ENCODE measurements at regions not wholly inside any gene's neighbourhood (a gene's known extent, or its start where the extent isn't known, plus 50 kb on each side); places are given as distances from the start of the nearest gene placed in this dataset.

DNA sequence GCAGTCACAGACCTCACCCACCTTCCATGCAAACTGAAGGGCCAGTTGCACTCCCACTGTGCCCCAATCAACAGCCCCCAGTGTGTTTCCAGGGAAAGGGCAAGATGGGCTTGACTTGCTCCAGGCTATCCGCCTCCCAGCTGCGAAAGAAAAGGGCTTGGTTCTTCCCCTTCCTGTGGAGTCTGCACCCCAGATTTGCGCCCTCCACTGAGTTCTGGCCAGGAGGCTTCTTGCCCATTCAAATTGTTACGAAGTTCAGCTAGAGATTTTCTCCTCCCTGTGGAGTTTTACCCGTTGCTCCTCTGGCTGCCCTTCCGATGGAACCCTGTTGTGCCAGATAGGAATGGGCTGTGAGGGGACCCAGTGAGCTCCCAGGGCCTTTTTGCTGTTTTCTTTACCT, 1096.9 kb upstream of the ALCAM start:
- Histone ChIP-seq H3K9me3 (ENCODE audit: control insufficient read depth in 2 of 3, insufficient read depth in 1 of 3, low read length in 3 of 3) (no peaks in the 10 kb centered on the region), H3K9ac (ENCODE audit: low read length in 3 of 3) (no peak overlapping the region), H3K4me1 (ENCODE audit: control insufficient read depth in 2 of 3, insufficient read depth in 2 of 3, low read depth in 1 of 3, low read length in 3 of 3) (no peaks in the 10 kb centered on the region), H3K27ac (ENCODE audit: low read depth in 2 of 2, low read length in 2 of 2) (no peak overlapping the region), H3K27me3 (ENCODE audit: control insufficient read depth, insufficient read depth, low read length) (no peaks in the 10 kb centered on the region), H3K36me3 (ENCODE audit: control insufficient read depth in 2 of 3, insufficient read depth in 3 of 3, low read length in 3 of 3) (no peaks in the 10 kb centered on the region), H3K4me3 (ENCODE audit: low read length in 3 of 3) (no peak overlapping the region)
- FAIRE-seq (no peak), DNase-seq (peak in 1 of 5 donors; percentile 11)
- intact Hi-C loops (cut with DNase I), result no loop called here
- TF ChIP-seq, protein P1, sequence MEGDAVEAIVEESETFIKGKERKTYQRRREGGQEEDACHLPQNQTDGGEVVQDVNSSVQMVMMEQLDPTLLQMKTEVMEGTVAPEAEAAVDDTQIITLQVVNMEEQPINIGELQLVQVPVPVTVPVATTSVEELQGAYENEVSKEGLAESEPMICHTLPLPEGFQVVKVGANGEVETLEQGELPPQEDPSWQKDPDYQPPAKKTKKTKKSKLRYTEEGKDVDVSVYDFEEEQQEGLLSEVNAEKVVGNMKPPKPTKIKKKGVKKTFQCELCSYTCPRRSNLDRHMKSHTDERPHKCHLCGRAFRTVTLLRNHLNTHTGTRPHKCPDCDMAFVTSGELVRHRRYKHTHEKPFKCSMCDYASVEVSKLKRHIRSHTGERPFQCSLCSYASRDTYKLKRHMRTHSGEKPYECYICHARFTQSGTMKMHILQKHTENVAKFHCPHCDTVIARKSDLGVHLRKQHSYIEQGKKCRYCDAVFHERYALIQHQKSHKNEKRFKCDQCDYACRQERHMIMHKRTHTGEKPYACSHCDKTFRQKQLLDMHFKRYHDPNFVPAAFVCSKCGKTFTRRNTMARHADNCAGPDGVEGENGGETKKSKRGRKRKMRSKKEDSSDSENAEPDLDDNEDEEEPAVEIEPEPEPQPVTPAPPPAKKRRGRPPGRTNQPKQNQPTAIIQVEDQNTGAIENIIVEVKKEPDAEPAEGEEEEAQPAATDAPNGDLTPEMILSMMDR (IDR thresholded peaks at IDR 0.05; ENCODE audit: borderline replicate concordance, extremely low read depth, insufficient read depth), result no peak

- FAIRE-seq, result no peak
These were observed 1093.6 kb upstream of the ALCAM start for GRCh38 chr3:104273046-104273649.

DNA sequence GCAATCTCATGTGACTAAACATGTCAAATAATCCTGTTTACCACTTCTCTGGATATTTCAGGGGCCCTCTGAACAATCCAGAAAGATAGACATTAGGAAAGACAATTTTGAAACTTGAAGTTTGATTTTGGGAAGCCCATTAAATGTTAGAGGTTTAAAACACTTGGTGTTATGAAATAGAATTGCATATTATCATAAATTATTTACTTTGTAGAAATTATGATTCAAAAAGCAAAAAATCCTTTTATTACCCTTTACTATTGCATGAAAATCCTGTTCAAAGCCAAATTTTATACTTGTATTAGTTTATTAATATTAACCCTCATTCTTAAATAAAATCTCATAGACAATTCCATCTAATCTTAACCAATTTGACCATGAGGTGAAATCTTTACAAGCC, 1091.5 kb upstream of the ALCAM start:
- no peak for FAIRE-seq
- no peak overlapping the region for H3K4me3 ChIP-seq (ENCODE audit: low read length in 3 of 3)

More at GRCh38 chr3:104273046-104273649, 1093.6 kb upstream of the ALCAM start:
- Histone ChIP-seq H3K36me3 (ENCODE audit: control insufficient read depth in 2 of 3, insufficient read depth in 3 of 3, low read length in 3 of 3) (no peaks in the 10 kb centered on the region), H3K9ac (ENCODE audit: low read length in 3 of 3) (no peak overlapping the region), H3K27me3 (ENCODE audit: control insufficient read depth, insufficient read depth, low read length) (no peaks in the 10 kb centered on the region), H3K9me3 (ENCODE audit: control insufficient read depth in 2 of 3, insufficient read depth in 1 of 3, low read length in 3 of 3) (peaks cover 0 to 6% (median 0%) of the 10 kb centered on the region in 3 donors), H3K27ac (ENCODE audit: low read depth in 2 of 2, low read length in 2 of 2) (no peak overlapping the region), H3K4me1 (ENCODE audit: control insufficient read depth in 2 of 3, insufficient read depth in 2 of 3, low read depth in 1 of 3, low read length in 3 of 3) (no peaks in the 10 kb centered on the region), H3K4me3 (ENCODE audit: low read length in 3 of 3) (no peak overlapping the region)
- no peak for DNase-seq
- intact Hi-C loops (cut with DNase I), result no loop called here
- TF ChIP-seq, protein P1 (IDR thresholded peaks at IDR 0.05; ENCODE audit: borderline replicate concordance, extremely low read depth, insufficient read depth), result peak; percentile 53

More for the DNA sequence above, 1091.5 kb upstream of the ALCAM start:
- H3K27me3 ChIP-seq (ENCODE audit: control insufficient read depth, insufficient read depth, low read length), result no peaks in the 10 kb centered on the region
- intact Hi-C loops (cut with DNase I), result no loop called here
- TF ChIP-seq, protein P1 (IDR thresholded peaks at IDR 0.05; ENCODE audit: borderline replicate concordance, extremely low read depth, insufficient read depth), result no peak
- H3K36me3 ChIP-seq (ENCODE audit: control insufficient read depth in 2 of 3, insufficient read depth in 3 of 3, low read length in 3 of 3), result no peaks in the 10 kb centered on the region
- H3K9ac ChIP-seq (ENCODE audit: low read length in 3 of 3), result no peak overlapping the region
- no peak overlapping the region for H3K27ac ChIP-seq (ENCODE audit: low read depth in 2 of 2, low read length in 2 of 2)
- DNase-seq, result no peak
- no peaks in the 10 kb centered on the region for H3K4me1 ChIP-seq (ENCODE audit: control insufficient read depth in 2 of 3, insufficient read depth in 2 of 3, low read depth in 1 of 3, low read length in 3 of 3)
- peaks cover 0 to 6% (median 3%) of the 10 kb centered on the region in 3 donors for H3K9me3 ChIP-seq (ENCODE audit: control insufficient read depth in 2 of 3, insufficient read depth in 1 of 3, low read length in 3 of 3)
